ENCODE measurements at regions not wholly inside any gene's neighbourhood (a gene's known extent, or its start where the extent isn't known, plus 50 kb on each side); places are given as distances from the start of the nearest gene placed in this dataset.

- no peak for TF ChIP-seq CTCF (IDR thresholded peaks at IDR 0.05)
- TF ChIP-seq POLR2A (IDR thresholded peaks at IDR 0.05): no peak
Measured at GRCh38 chr9:127553793-127554192, 58.3 kb upstream of the STXBP1 start.
